Right cardiac atrium (tissue), 5 donors: ENCODE measurements at regions not wholly inside any gene's neighbourhood (a gene's known extent, or its start where the extent isn't known, plus 50 kb on each side); places are given as distances from the start of the nearest gene placed in this dataset.

Source experiments
- ATAC-seq, 2 donors: fragments of 200-7000 bp; cut with Tn5 transposase; one replicate each; pipeline versions ENCODE4 v1.8.0 to v1.9.1; 2020; ENCODE audit warnings: moderate library complexity in 2 of 2, mild to moderate bottlenecking in 1 of 2
- DNase-seq, 3 donors: peaks; one replicate each; pipeline ENCODE4 v3.0.0-alpha.2; 2020
- H3K27ac ChIP-seq: one replicate; pipeline ENCODE4 v1.5.1; 2013; ENCODE audit warnings: mild to moderate bottlenecking, low read length, control low read depth, moderate library complexity
- H3K27me3 ChIP-seq: one replicate; pipeline ENCODE4 v1.6.1; 2013; ENCODE audit not compliant: control insufficient read depth, insufficient read depth
- H3K4me1 ChIP-seq: one replicate; pipeline ENCODE4 v1.6.1; 2013; ENCODE audit warnings: low read length; ENCODE audit not compliant: control insufficient read depth, insufficient read depth
- H3K4me3 ChIP-seq: one replicate; pipeline ENCODE4 v1.5.1; 2013; ENCODE audit warnings: low read length, control low read depth
- H3K9me3 ChIP-seq: one replicate; pipeline ENCODE4 v1.6.1; 2013; ENCODE audit warnings: low read length; ENCODE audit not compliant: control insufficient read depth
- WGBS: extraction: QIAGEN DNeasy Blood & Tissue Kit; methylation state at CpG from one replicate; pipeline ENCODE4 v1.1.7; 2013; 5-methylcytosine and 5-hydroxymethylcytosine counted together
- intact Hi-C, 4 donors: fragments of 100-400 bp; cut with DNase I; formaldehyde crosslinking; loops; one replicate each; pipeline versions ENCODE4 v1.11.0 to v1.14.0; 2022 to 2023
- donor health status: healthy with polysubstance abuse.
- donor health status: DM: no; HTN: yes; CAD: no.
- donor health status: DM: no; HTN: no; CAD: no.
- donor health status: DM: no; HTN: yes; CAD: no; lungs with severe emphysema.
- donor health status: DM: yes; HTN: yes; CAD: no.

- Histone ChIP-seq H3K4me3 (no peak overlapping the region), H3K4me1 (no peaks in the 10 kb centered on the region), H3K9me3 (no peaks in the 10 kb centered on the region), H3K27me3 (no peaks in the 10 kb centered on the region), H3K27ac (no peak overlapping the region)
- ATAC-seq (no peak), DNase-seq (no peak)
- WGBS = 57% methylated on average over 3 of the region's 3 CpGs
- intact Hi-C loops = no loop called here
Measured at GRCh38 chr17:13209081-13209480, 191.3 kb upstream of the ELAC2 start.

- Histone ChIP-seq H3K27me3 (no peaks in the 10 kb centered on the region), H3K4me3 (no peak overlapping the region), H3K27ac (no peak overlapping the region), H3K4me1 (no peaks in the 10 kb centered on the region), H3K9me3 (no peaks in the 10 kb centered on the region)
- ATAC-seq (no peak), DNase-seq (no peak)
- WGBS = 66% methylated on average over 8 of the region's 8 CpGs
- intact Hi-C loops = no loop called here
Measured at GRCh38 chr17:13204607-13205237, 186.9 kb upstream of the ELAC2 start.

- Histone ChIP-seq H3K9me3 (no peaks in the 10 kb centered on the region), H3K4me1 (peaks cover 2% of the 10 kb centered on the region), H3K27me3 (no peaks in the 10 kb centered on the region), H3K27ac (no peak overlapping the region), H3K4me3 (no peak overlapping the region)
- WGBS = 85% methylated on average over 2 of the region's 2 CpGs
- intact Hi-C loops = no loop called here
- ATAC-seq (no peak), DNase-seq (no peak)
Measured at GRCh38 chr17:13202835-13203234, 185.0 kb upstream of the ELAC2 start.

DNA sequence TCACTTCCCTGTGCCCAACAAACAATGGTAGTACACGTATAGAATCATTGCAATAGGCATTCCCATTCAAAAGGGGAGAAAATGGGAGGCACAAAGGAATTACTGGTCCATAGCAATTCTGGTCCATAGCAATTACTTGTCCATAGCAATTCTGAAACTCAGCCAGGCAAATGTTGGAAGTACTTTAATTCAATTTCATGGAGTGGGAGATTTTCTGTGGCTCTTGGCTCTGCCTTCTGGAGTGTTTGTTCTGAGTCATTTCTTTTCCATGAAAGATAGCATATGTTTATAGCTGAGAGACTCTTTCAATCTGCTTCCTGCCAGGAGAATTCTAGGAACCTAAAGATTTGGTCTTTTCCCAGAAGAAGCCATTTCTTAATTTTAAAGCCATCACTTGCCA lies 182.8 kb upstream of the ELAC2 start:
- WGBS = 54% methylated on average over 1 of the region's 1 CpG
- Histone ChIP-seq H3K9me3 (no peaks in the 10 kb centered on the region), H3K4me1 (peaks cover 2% of the 10 kb centered on the region), H3K4me3 (no peak overlapping the region), H3K27ac (no peak overlapping the region), H3K27me3 (no peaks in the 10 kb centered on the region)
- DNase-seq (no peak), ATAC-seq (no peak)
- intact Hi-C loops = no loop called here

GRCh38 chr17:13199425-13199824 lies 181.6 kb upstream of the ELAC2 start:
- no peak overlapping the region for H3K4me3 ChIP-seq
- no peaks in the 10 kb centered on the region for H3K9me3 ChIP-seq
- intact Hi-C loops = no loop called here
- H3K27me3 ChIP-seq = no peaks in the 10 kb centered on the region
- ATAC-seq = no peak
- no peak for DNase-seq
- H3K4me1 ChIP-seq = peaks cover 2% of the 10 kb centered on the region
- H3K27ac ChIP-seq = no peak overlapping the region

DNA sequence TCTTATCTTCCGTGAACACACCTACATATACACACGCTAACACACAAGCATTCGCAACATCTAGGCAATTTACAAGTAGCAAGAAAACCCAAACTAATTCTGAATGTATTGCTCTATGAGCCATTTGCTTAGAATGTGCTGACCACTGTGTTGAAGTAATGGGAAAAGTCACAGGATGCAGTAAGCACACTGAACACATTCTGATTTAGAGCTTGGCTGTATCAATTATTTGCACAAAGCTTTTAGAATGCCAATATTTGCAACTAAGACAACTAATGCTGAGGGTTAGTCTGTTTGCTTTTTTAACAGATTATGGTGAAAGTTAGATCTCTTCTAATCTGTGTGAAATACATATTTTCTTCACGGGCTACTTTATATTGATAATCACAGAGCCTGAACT lies 179.8 kb upstream of the ELAC2 start:
- 83% methylated on average over 4 of the region's 4 CpGs for WGBS
- no peak overlapping the region for H3K27ac ChIP-seq
- intact Hi-C loops = no loop called here
- H3K27me3 ChIP-seq = no peaks in the 10 kb centered on the region
- H3K4me1 ChIP-seq = peaks cover 2% of the 10 kb centered on the region
- H3K4me3 ChIP-seq = no peak overlapping the region
- DNase-seq (no peak), ATAC-seq (no peak)
- H3K9me3 ChIP-seq = no peaks in the 10 kb centered on the region

DNA sequence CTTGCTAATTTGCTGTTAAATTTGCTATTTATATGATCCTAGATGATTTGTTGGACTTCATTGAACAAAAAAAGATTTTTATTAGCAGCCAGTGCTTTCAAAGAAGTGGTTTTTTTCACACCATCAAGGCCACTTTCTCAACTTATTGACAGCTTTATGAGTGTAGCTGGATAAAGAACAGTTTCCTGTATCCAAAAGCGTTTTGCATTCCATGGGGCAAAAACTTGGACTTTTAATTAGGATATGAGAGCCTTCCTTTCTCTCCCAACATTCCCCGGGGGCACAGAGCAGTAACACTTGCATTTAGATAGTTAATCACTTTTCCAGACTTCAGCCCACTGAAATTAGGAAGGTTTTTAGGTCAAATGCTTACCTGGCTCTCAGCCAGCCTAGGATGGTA lies 177.1 kb upstream of the ELAC2 start:
- DNase-seq (no peak), ATAC-seq (no peak)
- WGBS = 9% methylated on average over 2 of the region's 2 CpGs
- no peak overlapping the region for H3K4me3 ChIP-seq
- H3K27me3 ChIP-seq = no peaks in the 10 kb centered on the region
- intact Hi-C loops = no loop called here
- no peaks in the 10 kb centered on the region for H3K9me3 ChIP-seq
- no peak overlapping the region for H3K27ac ChIP-seq
- H3K4me1 ChIP-seq = peaks cover 2% of the 10 kb centered on the region

DNA sequence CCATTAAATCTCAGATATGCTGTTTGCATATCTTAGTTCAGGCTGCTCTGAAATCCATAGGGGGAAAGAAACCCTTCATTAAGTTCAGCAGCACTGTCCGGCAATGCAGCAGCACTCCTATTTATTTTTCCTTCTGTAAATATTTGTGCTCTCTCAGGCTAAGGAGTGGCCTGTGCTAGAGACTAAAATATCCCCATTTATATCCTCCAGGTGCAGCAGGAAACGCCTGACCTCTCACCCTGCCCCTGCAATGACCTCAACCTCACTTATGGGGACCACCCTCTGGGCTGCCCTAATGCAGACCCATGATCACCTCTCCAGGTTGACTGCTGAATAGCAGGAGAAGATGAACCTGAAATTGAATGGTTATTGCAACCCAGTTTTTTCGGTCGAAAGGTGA lies 165.0 kb upstream of the ELAC2 start:
- Histone ChIP-seq H3K27me3 (no peaks in the 10 kb centered on the region), H3K27ac (no peak overlapping the region), H3K4me1 (no peaks in the 10 kb centered on the region), H3K4me3 (no peak overlapping the region), H3K9me3 (no peaks in the 10 kb centered on the region)
- DNase-seq (no peak), ATAC-seq (no peak)
- intact Hi-C loops = no loop called here
- WGBS = 66% methylated on average over 4 of the region's 4 CpGs

DNA sequence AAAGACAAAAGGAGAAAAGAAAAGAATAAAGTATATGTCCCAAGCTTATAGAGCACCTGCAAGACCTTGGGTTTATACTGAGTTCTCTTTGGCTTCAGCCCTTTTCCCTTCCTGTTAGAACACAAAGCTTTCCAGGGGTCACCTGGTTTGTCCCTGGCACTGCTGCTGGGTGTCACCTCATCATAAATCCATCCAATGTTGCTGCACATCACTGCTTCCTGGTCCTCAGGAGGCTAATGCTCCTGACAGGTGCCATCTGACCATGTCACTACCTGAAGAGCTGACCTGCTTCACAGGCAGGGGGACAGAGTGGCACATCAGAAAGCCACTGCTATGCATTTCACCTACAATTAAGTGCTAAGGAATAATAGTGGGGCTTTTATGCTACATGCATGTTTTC lies 164.6 kb upstream of the ELAC2 start:
- Histone ChIP-seq H3K27me3 (no peaks in the 10 kb centered on the region), H3K4me1 (no peaks in the 10 kb centered on the region), H3K9me3 (no peaks in the 10 kb centered on the region), H3K27ac (no peak overlapping the region), H3K4me3 (no peak overlapping the region)
- DNase-seq (no peak), ATAC-seq (no peak)
- intact Hi-C loops = no loop called here

DNA sequence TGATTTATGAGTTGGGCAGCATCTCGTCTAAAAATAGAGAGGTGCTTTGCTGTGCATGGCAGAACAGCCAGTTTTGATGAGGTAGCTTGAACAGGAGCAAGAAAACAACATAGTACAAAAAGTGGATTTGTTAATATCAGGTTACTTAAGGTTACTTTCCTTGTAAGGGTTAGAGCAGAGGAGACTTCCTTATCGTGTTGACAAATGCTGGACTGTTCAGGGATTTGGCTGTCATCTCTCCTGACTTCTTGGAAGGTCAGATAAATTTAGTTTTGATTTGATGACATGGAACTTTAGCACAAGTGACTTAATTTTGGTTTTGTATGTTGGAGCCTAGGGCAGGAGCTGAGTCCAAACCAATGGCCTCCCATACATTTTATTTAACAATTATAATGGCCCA lies 163.9 kb upstream of the ELAC2 start:
- intact Hi-C loops = no loop called here
- no peaks in the 10 kb centered on the region for H3K27me3 ChIP-seq
- no peak overlapping the region for H3K4me3 ChIP-seq
- no peaks in the 10 kb centered on the region for H3K4me1 ChIP-seq
- WGBS = 48% methylated on average over 2 of the region's 2 CpGs
- ATAC-seq = no peak
- DNase-seq = no peak
- no peaks in the 10 kb centered on the region for H3K9me3 ChIP-seq
- no peak overlapping the region for H3K27ac ChIP-seq

DNA sequence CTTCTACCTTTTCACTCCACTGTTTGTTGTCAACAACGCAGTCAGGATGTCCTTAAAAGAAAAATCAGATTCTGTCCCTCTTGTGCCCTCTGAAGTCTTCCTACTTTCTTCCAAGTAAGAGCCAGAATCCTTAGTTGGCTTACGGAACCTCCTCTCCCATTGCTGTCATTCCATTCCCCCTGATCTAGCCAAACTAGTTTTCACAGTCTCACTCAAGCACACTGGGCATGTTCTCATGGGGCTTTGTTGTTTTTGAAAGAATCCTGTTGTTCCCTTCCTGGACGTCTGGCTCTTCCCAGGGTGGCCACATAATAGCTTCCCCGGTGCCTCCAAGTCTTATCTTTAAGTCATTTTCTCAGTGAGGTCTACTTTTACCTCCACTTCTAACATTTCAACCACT lies 158.6 kb upstream of the ELAC2 start:
- ATAC-seq (no peak), DNase-seq (no peak)
- Histone ChIP-seq H3K27ac (no peak overlapping the region), H3K9me3 (no peaks in the 10 kb centered on the region), H3K27me3 (no peaks in the 10 kb centered on the region), H3K4me3 (no peak overlapping the region), H3K4me1 (no peaks in the 10 kb centered on the region)
- intact Hi-C loops = no loop called here
- WGBS = 51% methylated on average over 4 of the region's 4 CpGs

DNA sequence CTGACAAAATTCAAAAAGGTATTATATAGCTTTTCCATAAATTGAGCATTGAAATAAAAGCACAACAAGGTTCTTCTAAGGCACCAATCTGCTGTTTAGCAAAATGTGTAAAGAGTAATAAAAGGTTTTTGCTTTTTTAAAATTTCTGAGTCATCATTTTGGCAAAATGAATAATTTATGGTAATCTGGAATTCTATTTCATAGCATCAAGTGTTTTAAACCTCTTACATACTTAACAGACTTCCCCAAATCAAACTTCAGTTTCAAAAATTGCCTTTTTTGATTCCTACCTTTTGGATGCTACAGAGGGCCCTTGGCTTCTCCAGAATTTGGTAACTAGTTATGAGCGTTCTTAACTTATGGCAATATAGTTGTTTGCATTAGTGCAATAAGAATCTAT lies 154.0 kb upstream of the ELAC2 start:
- intact Hi-C loops = no loop called here
- ATAC-seq (no peak), DNase-seq (no peak)
- Histone ChIP-seq H3K4me1 (no peaks in the 10 kb centered on the region), H3K27me3 (no peaks in the 10 kb centered on the region), H3K4me3 (no peak overlapping the region), H3K27ac (no peak overlapping the region), H3K9me3 (no peaks in the 10 kb centered on the region)
- WGBS = 81% methylated on average over 1 of the region's 1 CpG
